T-helper 2 cell treated with Interferon-gamma antibody and Interleukin-4, amounts not matched to agents 5 μg/mL and 100 μg/mL, for 36 hours (primary cell): ENCODE measurements at regions not wholly inside any gene's neighbourhood (a gene's known extent, or its start where the extent isn't known, plus 50 kb on each side); places are given as distances from the start of the nearest gene placed in this dataset.
"Not testable (repeated sequence)": the region's sequence is repeated elsewhere in the genome, so short reads cannot be mapped to it uniquely, and the experiment has no call there.

Experiments used
- DNase-seq: peaks from one replicate; pipeline ENCODE4 v3.0.0; 2021; ENCODE audit warnings: low spot score
- H3K27ac Mint-ChIP-seq: one replicate; pipeline ENCODE4 v1.8.0; 2021; ENCODE audit warnings: mild to moderate bottlenecking, mixed read lengths
- H3K27me3 Mint-ChIP-seq: one replicate; pipeline ENCODE4 v1.8.0; 2021; ENCODE audit warnings: low read depth, mixed read lengths
- H3K36me3 Mint-ChIP-seq: one replicate; pipeline ENCODE4 v1.8.0; 2021; ENCODE audit warnings: low read depth, mixed read lengths
- H3K4me1 Mint-ChIP-seq: one replicate; pipeline ENCODE4 v1.8.0; 2021; ENCODE audit warnings: low read depth, mixed read lengths
- H3K4me3 Mint-ChIP-seq: one replicate; pipeline ENCODE4 v1.8.0; 2022; ENCODE audit warnings: mild to moderate bottlenecking, moderate library complexity, mixed read lengths
- H3K9me3 Mint-ChIP-seq: one replicate; pipeline ENCODE4 v1.8.0; 2021; ENCODE audit warnings: mixed read lengths

DNA sequence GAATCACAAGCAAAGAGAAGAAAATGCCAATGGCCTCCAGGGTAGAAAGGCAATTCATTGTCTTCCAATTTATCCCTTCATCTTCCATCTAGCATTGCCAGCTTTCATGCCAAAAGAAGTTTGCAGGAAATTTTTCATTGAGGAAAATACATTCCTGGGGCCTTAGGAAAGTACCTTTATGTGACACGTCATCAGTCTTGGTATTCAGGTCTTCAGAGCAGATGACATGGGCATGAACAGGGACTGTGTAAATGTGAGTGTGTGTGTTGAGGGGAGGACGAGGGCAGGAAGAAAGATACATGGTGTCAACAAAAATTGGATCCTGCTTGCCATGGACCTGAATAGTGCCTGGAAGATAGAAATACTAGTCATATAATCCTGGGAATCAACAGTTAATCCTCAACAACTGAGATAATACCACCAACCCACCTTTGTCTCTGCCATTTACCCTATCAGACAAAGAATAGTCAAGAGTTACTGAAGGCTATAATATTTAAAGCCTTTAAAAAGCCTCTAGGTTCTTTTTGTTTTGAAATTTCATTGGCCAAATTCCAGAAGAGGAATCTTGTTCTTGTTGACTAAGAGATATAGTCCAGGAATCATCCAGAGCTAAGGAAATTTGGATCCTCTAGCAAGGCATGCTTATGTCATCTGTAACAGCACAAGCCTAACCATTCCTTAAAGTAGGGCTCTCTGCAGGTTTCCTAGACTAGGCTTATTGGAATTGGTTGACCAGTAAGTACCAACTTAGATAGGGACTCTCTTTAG is 405.8 kb upstream of the SASH1 start:
- Mint-ChIP-seq H3K9me3 (no peaks in the 10 kb centered on the region), H3K4me3 (no peak overlapping the region), H3K4me1 (no peaks in the 10 kb centered on the region), H3K27ac (no peak overlapping the region), H3K36me3 (no peaks in the 10 kb centered on the region), H3K27me3 (no peaks in the 10 kb centered on the region)
- no peak for DNase-seq

DNA sequence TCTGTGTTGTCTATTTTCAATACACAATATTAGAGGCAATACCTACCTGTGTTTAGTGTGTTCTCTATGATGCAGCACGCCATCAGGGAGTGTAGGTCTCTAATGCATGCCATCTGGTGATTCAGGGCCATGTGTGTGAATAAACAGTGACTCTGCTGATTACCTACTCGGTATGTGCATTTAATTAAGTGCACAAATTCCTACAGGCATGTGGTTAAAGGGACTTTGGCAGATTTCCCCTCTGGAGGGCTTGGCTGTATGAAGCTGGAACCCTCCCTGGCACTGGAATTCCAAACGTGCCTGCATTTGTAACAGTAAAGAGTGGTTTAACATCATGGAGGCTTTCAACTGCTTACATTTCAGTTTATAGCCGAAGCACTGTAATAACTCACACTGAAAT is 401.5 kb upstream of the SASH1 start:
- Mint-ChIP-seq H3K9me3 (no peaks in the 10 kb centered on the region), H3K27ac (no peak overlapping the region), H3K4me3 (no peak overlapping the region), H3K36me3 (no peaks in the 10 kb centered on the region), H3K4me1 (no peaks in the 10 kb centered on the region), H3K27me3 (no peaks in the 10 kb centered on the region)
- no peak for DNase-seq

DNA sequence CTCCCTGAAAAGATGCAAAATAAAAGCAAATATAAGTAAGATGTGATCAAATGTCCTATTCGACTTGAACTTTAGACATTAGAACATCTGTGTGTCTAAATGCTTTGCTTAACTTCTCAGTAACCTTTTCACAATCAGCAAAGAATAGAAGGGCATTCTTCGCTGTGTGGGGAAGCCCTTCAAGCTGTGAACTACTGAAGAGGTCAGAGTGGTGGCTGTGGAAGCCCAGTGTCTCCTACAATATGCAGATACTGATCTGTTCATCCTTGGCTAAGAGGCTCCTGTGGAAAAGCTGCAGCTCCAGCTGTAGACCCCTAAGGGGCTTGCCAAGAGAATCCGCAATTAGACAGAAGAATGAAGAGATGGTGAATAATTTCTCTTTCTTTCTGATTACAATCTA is 400.3 kb upstream of the SASH1 start:
- Mint-ChIP-seq H3K9me3 (no peaks in the 10 kb centered on the region), H3K36me3 (no peaks in the 10 kb centered on the region), H3K27ac (no peak overlapping the region), H3K27me3 (no peaks in the 10 kb centered on the region), H3K4me1 (no peaks in the 10 kb centered on the region), H3K4me3 (no peak overlapping the region)
- DNase-seq: no peak

DNA sequence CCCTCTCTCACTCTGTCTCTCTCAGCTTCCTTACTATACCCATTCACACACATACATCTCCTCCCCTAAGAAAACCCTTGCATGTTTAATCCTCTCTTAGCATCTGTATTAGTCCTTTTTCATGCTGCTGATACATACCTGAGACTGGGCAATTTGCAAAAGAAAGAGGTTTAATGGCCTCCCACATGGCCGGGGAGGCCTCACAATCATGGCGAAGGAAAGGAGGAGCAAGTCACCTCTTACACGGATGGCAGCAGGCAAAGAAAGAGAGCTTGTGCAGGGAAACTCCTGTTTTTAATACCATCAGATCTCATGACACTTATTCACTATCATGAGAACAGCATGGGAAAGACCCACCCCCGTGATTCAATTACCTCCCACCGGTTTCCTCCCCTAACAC is 398.5 kb upstream of the SASH1 start:
- no peak for DNase-seq
- H3K4me3 Mint-ChIP-seq: no peak overlapping the region
- H3K27ac Mint-ChIP-seq: no peak overlapping the region
- no peaks in the 10 kb centered on the region for H3K4me1 Mint-ChIP-seq
- H3K36me3 Mint-ChIP-seq: no peaks in the 10 kb centered on the region
- no peaks in the 10 kb centered on the region for H3K27me3 Mint-ChIP-seq
- no peaks in the 10 kb centered on the region for H3K9me3 Mint-ChIP-seq

DNA sequence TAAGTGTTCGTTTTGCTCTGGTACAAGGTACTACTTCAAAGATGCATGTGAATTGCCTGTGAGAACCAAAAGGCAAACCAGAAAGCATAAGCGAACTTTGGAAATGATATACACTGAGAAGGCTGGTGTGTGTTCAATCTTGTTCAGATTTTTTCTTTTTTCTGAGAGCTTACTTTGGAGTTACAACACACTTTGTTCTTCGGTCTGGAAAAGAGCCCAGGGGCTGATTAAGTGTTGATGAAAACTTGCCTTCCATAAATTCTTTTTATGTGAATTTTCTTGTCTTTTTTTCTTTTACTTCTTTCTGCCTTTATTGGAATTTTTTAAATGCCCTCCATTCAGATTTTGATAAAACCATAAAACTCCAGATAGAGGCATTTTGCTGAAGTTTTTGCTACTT is 395.1 kb upstream of the SASH1 start:
- H3K9me3 Mint-ChIP-seq: no peaks in the 10 kb centered on the region
- no peak overlapping the region for H3K27ac Mint-ChIP-seq
- no peaks in the 10 kb centered on the region for H3K4me1 Mint-ChIP-seq
- DNase-seq: no peak
- H3K4me3 Mint-ChIP-seq: no peak overlapping the region
- H3K36me3 Mint-ChIP-seq: no peaks in the 10 kb centered on the region
- no peaks in the 10 kb centered on the region for H3K27me3 Mint-ChIP-seq

DNA sequence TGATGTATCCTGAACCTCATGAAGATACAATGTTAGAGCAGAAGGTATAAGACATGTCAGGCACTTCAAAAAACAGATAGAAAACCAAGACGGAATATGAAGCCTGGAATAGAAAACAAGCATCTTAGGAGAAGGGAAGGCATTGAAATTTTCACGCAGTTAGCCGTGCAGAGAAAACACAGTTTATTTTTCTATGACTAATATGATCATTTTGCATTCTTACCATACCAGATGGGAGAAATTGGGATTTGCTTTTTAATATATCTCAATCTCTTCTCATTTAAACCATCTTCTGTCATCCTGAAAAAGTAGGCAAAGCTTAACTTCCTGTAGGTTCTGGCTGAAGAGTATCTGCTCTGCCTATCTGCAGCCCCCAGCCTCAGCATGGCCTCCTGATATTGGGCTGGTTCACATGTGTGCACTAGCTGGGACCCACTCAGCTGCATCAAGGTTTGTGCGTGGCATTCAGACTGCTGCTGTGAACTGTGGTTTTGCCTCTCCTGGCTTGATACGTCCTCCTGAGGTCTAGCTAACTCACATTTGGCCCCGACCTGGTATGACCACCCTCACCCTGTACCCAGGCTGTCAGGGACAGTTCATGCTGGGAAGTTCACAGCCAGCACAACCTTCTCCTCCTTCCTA is 392.5 kb upstream of the SASH1 start:
- Mint-ChIP-seq H3K27ac (no peak overlapping the region), H3K9me3 (no peaks in the 10 kb centered on the region), H3K36me3 (no peaks in the 10 kb centered on the region), H3K27me3 (no peaks in the 10 kb centered on the region), H3K4me3 (no peak overlapping the region), H3K4me1 (no peaks in the 10 kb centered on the region)
- DNase-seq: no peak

DNA sequence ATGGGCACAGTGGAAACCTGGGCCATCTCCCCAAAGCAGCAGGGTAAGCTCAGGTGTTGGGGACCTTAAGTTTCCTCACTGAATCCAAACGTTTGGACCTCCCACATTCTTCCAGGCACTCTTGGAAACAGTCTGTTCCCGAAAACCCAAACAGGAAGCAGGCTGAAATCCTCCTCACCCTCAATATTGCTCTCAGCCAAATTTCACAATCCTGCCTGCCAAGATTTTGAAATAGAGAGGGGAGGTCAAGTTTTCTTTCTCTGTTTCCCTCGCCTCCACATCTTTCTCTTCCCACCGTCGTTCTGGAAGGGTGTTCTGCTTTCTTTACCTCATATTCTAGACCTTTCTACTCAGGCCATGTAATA is 392.0 kb upstream of the SASH1 start:
- Mint-ChIP-seq H3K4me1 (no peaks in the 10 kb centered on the region), H3K27me3 (no peaks in the 10 kb centered on the region), H3K36me3 (no peaks in the 10 kb centered on the region), H3K4me3 (no peak overlapping the region), H3K9me3 (no peaks in the 10 kb centered on the region), H3K27ac (no peak overlapping the region)
- DNase-seq: no peak

DNA sequence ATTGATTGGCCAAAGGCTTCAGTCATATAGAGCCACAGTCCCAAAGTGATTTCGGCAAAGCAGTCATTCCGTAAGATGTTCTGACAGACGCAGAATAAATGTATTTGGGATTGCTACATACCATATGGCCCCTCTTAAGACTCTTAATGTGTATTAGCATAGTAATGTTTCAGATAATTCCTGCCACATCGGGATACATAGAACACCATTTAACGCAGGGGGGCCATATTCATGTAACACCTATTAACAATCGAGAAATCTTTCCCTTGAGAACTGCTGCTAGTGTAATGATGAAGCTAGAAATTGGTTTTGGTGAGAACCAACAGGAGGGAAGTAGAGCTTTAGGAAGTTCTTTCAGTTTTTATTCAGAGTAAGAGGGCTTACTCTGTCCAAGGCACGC is 390.9 kb upstream of the SASH1 start:
- H3K4me1 Mint-ChIP-seq: no peaks in the 10 kb centered on the region
- no peak for DNase-seq
- no peak overlapping the region for H3K4me3 Mint-ChIP-seq
- H3K27ac Mint-ChIP-seq: no peak overlapping the region
- no peaks in the 10 kb centered on the region for H3K36me3 Mint-ChIP-seq
- H3K9me3 Mint-ChIP-seq: no peaks in the 10 kb centered on the region
- H3K27me3 Mint-ChIP-seq: no peaks in the 10 kb centered on the region

DNA sequence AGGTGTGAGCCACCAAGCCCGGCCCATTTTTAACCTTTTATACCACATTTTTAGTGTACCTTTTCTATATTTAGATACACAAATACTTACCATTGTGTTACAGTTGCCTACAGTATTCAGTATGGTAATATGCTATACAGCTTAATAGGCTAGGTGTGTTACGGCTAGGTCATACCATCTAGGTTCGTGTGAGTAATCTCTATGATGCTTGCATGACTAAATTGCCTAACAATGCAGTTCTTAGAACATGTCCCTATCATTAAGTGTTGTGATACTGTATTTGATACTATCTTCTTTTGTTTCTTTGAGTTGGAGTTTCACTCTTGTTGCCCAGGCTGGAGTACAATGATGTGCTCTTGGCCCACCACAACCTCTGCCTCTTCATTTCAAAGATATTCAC is 387.7 kb upstream of the SASH1 start:
- no peak for DNase-seq
- H3K27me3 Mint-ChIP-seq: no peaks in the 10 kb centered on the region
- H3K4me1 Mint-ChIP-seq: no peaks in the 10 kb centered on the region
- H3K27ac Mint-ChIP-seq: no peak overlapping the region
- H3K9me3 Mint-ChIP-seq: no peaks in the 10 kb centered on the region
- no peaks in the 10 kb centered on the region for H3K36me3 Mint-ChIP-seq
- H3K4me3 Mint-ChIP-seq: no peak overlapping the region

DNA sequence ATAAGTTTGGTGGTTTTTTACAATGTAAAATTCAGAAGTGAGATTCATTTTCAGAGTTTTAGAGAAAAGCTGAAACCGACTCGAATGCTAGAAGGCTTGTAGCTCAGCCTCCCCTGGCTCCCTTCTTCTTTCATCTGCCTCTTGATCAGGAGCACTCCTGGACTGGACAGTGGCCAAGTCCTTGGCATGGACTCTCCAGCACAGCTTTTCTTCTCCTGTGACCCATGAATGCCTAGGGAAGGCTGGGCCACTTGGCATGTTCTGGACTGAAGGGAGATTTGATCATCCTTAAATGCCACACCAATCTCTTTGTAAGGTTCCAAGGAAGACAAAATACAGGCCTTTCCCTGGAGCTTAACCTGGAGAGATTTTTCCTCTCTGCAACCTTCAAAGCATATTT is 384.0 kb upstream of the SASH1 start:
- H3K4me1 Mint-ChIP-seq: no peaks in the 10 kb centered on the region
- H3K9me3 Mint-ChIP-seq: no peaks in the 10 kb centered on the region
- no peak overlapping the region for H3K4me3 Mint-ChIP-seq
- no peaks in the 10 kb centered on the region for H3K36me3 Mint-ChIP-seq
- DNase-seq: no peak
- no peaks in the 10 kb centered on the region for H3K27me3 Mint-ChIP-seq
- H3K27ac Mint-ChIP-seq: no peak overlapping the region

DNA sequence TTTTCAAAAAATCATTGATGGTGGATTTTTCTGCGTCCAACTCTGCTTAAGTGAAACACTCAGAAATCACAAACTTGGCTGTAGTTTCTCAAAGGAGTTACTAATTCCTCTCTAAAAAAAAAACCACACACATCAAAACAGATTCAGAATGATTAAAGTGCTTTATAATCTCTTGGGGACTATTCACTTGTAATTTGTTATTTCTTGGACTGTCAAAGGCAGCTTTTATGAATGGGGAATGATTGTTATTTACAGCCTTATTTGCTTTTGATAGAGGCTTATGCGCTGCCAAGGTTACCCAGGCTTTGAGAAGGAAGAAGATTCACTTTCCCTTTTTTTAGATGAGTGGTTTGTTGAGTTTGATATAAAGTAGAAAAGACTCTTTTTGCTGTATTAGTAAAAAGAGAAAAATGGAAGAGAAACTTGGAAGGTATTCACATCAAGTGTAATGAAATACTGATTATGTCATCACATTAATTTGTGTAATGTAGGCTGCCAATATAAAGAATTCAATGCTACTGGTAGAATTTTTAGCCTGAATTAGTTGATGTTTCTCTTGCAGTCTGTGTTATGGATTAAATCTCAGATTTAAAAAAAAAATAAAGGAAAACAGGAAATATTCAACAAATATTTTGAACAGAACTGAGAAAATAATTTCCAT is 381.0 kb upstream of the SASH1 start:
- no peaks in the 10 kb centered on the region for H3K27me3 Mint-ChIP-seq
- H3K4me3 Mint-ChIP-seq: no peak overlapping the region
- no peak overlapping the region for H3K27ac Mint-ChIP-seq
- peaks cover 3% of the 10 kb centered on the region for H3K9me3 Mint-ChIP-seq
- H3K36me3 Mint-ChIP-seq: no peaks in the 10 kb centered on the region
- no peaks in the 10 kb centered on the region for H3K4me1 Mint-ChIP-seq
- no peak for DNase-seq

DNA sequence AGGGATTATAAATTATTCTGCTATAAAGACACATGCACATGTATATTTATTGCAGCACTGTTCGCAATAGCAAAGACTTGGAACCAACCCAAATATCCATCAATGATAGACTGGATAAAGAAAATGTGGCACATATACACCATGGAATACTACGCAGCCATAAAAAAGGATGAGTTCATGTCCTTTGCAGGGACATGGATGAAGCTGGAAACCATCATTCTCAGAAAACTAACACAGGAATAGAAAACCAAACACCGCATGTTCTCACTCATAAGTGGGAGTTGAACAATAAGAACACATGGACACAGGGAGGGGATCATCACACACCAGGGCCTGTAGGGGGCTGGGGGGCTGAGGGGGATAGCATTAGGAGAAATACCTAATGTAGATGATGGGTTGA is 377.2 kb upstream of the SASH1 start:
- H3K4me3 Mint-ChIP-seq, DNase-seq, H3K4me1 Mint-ChIP-seq, H3K27me3 Mint-ChIP-seq, H3K27ac Mint-ChIP-seq, H3K36me3 Mint-ChIP-seq, H3K9me3 Mint-ChIP-seq: not testable (repeated sequence)

DNA sequence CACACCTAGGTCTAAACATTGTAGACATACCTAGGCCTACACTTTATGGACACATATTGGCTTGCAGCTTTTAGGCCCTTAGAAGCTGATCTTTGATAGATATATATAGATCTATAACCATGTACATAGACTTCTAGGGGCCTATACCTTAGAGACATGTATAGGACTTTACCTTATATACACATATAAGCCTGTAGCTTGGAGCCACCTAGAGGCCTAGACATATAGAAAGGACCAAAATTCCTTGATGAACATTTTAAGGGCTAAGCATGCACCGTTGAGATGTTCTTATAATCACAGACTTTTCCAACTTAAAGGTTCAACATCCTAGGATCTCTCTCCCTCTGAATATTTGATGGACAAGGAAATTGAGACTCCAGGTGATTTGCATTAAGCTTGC is 371.7 kb upstream of the SASH1 start:
- Mint-ChIP-seq H3K4me3 (no peak overlapping the region), H3K4me1 (no peaks in the 10 kb centered on the region), H3K27me3 (no peaks in the 10 kb centered on the region), H3K9me3 (no peaks in the 10 kb centered on the region), H3K27ac (no peak overlapping the region), H3K36me3 (no peaks in the 10 kb centered on the region)
- DNase-seq: no peak

DNA sequence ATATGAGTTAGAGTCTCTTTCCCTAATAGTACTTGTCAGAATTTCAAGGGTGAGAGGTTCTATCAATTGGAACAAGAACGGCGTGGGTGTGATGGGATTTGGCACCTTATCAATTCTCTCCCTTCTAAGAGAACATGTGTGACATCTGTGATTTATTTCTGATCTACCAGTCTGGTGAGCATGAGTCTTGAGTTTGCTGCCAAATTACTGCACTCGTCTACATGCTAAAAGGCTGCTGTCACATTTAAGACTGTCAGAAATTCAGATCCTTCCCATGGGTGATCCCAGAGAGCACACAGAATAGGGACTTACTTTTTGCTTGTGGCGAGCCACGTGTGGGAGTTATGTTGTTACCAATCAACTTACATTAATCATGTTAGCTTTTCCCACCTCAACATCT is 370.2 kb upstream of the SASH1 start:
- H3K36me3 Mint-ChIP-seq: no peaks in the 10 kb centered on the region
- no peak overlapping the region for H3K4me3 Mint-ChIP-seq
- no peaks in the 10 kb centered on the region for H3K9me3 Mint-ChIP-seq
- no peaks in the 10 kb centered on the region for H3K4me1 Mint-ChIP-seq
- no peak overlapping the region for H3K27ac Mint-ChIP-seq
- H3K27me3 Mint-ChIP-seq: no peaks in the 10 kb centered on the region
- no peak for DNase-seq
